H1 (cell line): ENCODE measurements at regions not wholly inside any gene's neighbourhood (a gene's known extent, or its start where the extent isn't known, plus 50 kb on each side); places are given as distances from the start of the nearest gene placed in this dataset.

Experiments used
- CEBPB ChIP-seq: IDR thresholded peaks from 2 replicates; pipeline ENCODE4 v1.6.1; 2012; ENCODE audit warnings: low read depth, low read length
- CTBP2 ChIP-seq: IDR thresholded peaks from 2 replicates; pipeline ENCODE4 v1.7.0; 2011; ENCODE audit warnings: borderline replicate concordance, mild to moderate bottlenecking, moderate library complexity, mixed read lengths, low read length; ENCODE audit not compliant: insufficient read depth, insufficient read length
- FOSL1 ChIP-seq: IDR thresholded peaks from 2 replicates; pipeline ENCODE4 v1.6.1; 2011; ENCODE audit warnings: mild to moderate bottlenecking, low read depth, low read length, moderate library complexity; ENCODE audit not compliant: insufficient read depth
- KDM4A ChIP-seq: IDR thresholded peaks from one replicate; pipeline ENCODE4 v1.7.1; 2012; ENCODE audit warnings: low read depth, mild to moderate bottlenecking, moderate library complexity, low read length, inconsistent platforms; ENCODE audit not compliant: severe bottlenecking
- POU5F1 ChIP-seq: IDR thresholded peaks from 2 replicates; pipeline ENCODE4 v1.6.1; 2011; ENCODE audit warnings: low read depth, mild to moderate bottlenecking, low read length, moderate library complexity
- SUZ12 ChIP-seq: fragments of 200-600 bp; sonication (generic); IDR thresholded peaks from 2 replicates; pipeline ENCODE4 v1.6.1; 2012; ENCODE audit warnings: mild to moderate bottlenecking, inconsistent platforms, low read length, moderate library complexity, mixed read lengths
- TBP ChIP-seq: IDR thresholded peaks from 2 replicates; pipeline ENCODE4 v1.6.1; 2011; ENCODE audit warnings: low read depth, low read length, improper control_type of control experiment
- ZNF274 ChIP-seq: IDR thresholded peaks from 2 replicates; pipeline ENCODE4 v1.7.0; 2012; ENCODE audit warnings: low read length, borderline replicate concordance; ENCODE audit errors: extremely low read depth
- TF ChIP-seq, protein P1 (sequence below): fragments of 300-600 bp; sonication (generic); IDR thresholded peaks from 2 replicates; pipeline ENCODE4 v1.7.1; 2012; ENCODE audit warnings: low read length, moderate library complexity, mild to moderate bottlenecking, inconsistent platforms; ENCODE audit not compliant: insufficient replicate concordance

DNA sequence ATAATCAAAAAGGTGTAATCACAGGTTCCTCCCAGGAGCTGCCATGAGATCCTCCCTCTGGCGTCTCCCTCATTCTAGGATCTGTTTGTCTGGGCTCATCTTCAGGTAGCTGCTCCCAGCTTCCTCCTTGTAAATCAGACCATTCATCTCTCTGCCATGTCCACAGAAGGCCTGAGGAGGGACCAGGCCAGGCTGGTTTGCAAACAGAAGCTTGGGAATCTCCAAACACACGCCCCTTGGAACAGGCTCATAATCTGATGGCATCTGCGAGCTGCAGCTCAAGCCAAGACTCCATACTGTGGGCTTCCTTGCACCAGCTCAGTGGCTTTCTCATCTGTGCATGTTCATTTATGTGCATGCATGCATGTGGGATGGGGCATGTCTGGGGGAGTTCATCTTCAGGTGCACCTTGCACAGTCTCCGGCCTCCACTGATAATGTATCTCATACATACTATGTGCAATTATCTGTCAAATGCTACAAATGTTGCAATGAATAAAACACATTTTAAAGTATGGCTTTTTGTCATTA lies 134.9 kb downstream of the NXPE2 start (continued):
- TF ChIP-seq, protein P1, sequence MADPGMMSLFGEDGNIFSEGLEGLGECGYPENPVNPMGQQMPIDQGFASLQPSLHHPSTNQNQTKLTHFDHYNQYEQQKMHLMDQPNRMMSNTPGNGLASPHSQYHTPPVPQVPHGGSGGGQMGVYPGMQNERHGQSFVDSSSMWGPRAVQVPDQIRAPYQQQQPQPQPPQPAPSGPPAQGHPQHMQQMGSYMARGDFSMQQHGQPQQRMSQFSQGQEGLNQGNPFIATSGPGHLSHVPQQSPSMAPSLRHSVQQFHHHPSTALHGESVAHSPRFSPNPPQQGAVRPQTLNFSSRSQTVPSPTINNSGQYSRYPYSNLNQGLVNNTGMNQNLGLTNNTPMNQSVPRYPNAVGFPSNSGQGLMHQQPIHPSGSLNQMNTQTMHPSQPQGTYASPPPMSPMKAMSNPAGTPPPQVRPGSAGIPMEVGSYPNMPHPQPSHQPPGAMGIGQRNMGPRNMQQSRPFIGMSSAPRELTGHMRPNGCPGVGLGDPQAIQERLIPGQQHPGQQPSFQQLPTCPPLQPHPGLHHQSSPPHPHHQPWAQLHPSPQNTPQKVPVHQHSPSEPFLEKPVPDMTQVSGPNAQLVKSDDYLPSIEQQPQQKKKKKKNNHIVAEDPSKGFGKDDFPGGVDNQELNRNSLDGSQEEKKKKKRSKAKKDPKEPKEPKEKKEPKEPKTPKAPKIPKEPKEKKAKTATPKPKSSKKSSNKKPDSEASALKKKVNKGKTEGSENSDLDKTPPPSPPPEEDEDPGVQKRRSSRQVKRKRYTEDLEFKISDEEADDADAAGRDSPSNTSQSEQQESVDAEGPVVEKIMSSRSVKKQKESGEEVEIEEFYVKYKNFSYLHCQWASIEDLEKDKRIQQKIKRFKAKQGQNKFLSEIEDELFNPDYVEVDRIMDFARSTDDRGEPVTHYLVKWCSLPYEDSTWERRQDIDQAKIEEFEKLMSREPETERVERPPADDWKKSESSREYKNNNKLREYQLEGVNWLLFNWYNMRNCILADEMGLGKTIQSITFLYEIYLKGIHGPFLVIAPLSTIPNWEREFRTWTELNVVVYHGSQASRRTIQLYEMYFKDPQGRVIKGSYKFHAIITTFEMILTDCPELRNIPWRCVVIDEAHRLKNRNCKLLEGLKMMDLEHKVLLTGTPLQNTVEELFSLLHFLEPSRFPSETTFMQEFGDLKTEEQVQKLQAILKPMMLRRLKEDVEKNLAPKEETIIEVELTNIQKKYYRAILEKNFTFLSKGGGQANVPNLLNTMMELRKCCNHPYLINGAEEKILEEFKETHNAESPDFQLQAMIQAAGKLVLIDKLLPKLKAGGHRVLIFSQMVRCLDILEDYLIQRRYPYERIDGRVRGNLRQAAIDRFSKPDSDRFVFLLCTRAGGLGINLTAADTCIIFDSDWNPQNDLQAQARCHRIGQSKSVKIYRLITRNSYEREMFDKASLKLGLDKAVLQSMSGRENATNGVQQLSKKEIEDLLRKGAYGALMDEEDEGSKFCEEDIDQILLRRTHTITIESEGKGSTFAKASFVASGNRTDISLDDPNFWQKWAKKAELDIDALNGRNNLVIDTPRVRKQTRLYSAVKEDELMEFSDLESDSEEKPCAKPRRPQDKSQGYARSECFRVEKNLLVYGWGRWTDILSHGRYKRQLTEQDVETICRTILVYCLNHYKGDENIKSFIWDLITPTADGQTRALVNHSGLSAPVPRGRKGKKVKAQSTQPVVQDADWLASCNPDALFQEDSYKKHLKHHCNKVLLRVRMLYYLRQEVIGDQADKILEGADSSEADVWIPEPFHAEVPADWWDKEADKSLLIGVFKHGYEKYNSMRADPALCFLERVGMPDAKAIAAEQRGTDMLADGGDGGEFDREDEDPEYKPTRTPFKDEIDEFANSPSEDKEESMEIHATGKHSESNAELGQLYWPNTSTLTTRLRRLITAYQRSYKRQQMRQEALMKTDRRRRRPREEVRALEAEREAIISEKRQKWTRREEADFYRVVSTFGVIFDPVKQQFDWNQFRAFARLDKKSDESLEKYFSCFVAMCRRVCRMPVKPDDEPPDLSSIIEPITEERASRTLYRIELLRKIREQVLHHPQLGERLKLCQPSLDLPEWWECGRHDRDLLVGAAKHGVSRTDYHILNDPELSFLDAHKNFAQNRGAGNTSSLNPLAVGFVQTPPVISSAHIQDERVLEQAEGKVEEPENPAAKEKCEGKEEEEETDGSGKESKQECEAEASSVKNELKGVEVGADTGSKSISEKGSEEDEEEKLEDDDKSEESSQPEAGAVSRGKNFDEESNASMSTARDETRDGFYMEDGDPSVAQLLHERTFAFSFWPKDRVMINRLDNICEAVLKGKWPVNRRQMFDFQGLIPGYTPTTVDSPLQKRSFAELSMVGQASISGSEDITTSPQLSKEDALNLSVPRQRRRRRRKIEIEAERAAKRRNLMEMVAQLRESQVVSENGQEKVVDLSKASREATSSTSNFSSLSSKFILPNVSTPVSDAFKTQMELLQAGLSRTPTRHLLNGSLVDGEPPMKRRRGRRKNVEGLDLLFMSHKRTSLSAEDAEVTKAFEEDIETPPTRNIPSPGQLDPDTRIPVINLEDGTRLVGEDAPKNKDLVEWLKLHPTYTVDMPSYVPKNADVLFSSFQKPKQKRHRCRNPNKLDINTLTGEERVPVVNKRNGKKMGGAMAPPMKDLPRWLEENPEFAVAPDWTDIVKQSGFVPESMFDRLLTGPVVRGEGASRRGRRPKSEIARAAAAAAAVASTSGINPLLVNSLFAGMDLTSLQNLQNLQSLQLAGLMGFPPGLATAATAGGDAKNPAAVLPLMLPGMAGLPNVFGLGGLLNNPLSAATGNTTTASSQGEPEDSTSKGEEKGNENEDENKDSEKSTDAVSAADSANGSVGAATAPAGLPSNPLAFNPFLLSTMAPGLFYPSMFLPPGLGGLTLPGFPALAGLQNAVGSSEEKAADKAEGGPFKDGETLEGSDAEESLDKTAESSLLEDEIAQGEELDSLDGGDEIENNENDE: no peak
- TF ChIP-seq POU5F1 (no peak), FOSL1 (no peak), KDM4A (no peak), CEBPB (no peak), TBP (no peak), CTBP2 (no peak), ZNF274 (no peak), SUZ12 (no peak)
